GM19452 (cell line): ENCODE measurements at regions not wholly inside any gene's neighbourhood (a gene's known extent, or its start where the extent isn't known, plus 50 kb on each side); places are given as distances from the start of the nearest gene placed in this dataset.

ENCODE experiments used
- ATAC-seq: cut with Tn5 transposase; IDR thresholded peaks from one replicate; pipeline ENCODE4 v1.9.1; 2021; ENCODE audit not compliant: unreplicated experiment

DNA sequence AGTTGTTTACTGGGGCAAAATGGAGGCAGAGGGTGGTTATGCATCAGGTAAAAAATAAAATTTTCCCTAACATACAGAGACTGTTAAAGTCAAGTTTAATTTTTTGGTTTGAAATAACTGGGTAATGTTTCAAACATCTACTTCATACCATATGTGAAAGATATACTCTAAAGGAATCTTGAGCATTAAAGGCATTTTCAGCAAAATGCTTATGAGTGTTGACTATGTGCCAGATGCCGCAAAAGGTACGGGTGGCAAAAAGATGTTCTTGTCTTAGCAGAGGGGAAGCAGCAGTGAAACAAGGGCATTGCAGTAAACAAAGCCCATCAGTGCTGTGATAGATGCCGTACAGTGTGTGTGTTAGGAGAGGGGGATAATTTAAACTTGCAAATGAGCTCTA, 263.1 kb upstream of the ID2 start:
- no peak for ATAC-seq

- ATAC-seq = peak; percentile 87
These were observed 260.0 kb upstream of the ID2 start for GRCh38 chr2:8421658-8422449.

GRCh38 chr2:8422450-8422800, 259.4 kb upstream of the ID2 start:
- ATAC-seq = no peak

DNA sequence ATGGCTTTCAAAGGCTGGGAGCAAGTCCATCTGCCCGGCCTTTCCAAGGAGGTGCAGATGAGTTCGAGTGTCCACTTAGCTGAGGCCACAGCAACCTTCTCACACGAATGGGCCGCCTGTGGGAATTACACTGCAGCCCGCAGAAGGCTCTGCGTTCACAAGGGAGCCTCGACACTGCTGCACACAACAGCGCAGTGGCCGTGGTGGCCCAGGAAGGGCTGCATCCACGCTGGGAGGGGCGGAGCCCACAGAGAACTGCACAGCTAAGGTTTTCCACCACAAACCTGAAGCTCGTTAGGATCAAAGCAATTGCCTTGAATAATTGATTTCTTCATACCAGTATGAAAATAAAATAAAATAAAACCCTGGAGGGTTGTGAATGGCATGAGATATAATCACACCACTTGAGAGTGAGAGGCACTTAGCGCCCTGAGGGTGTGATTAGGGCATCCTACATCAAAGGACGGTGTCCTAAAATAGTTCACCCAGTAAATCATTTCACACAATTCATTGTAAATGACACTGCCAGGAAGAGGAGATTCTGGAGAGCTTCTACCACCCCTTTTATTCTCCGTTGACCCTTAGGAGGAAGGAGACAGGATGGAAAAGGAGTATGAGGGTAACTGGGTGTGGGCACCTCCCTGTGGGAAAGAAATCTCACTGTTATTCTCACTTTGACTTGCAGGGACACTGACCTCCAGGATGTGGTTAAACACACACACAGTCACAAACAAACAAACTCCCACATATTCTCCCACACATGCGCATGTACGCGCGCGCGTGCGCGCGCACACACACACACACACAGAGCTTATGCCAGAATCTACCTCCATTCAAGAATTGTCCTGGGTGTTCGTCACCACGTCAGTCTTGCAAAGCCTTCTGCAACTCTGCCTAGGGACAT, 256.6 kb upstream of the ID2 start:
- no peak for ATAC-seq

- ATAC-seq = no peak
These were observed 255.3 kb upstream of the ID2 start for GRCh38 chr2:8426550-8426949.

DNA sequence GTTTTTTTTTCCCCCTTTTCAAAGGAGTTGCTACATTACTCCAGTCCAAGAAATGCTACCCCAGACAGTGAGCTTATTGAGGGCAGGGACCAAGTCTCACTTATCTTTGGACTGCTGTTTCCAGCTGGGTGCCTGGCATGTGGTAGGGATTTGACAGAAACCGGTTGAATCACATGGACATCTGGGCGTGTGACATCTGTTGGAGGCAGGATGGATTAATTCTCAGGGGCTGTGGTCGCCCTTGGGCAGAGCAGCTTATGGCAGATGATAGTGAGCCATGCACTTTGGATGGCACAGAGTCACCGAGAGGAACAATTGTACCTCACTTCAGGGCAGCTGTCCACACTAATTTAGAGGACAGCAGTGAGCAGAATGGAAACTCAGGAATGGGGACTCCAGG, 254.6 kb upstream of the ID2 start:
- no peak for ATAC-seq

DNA sequence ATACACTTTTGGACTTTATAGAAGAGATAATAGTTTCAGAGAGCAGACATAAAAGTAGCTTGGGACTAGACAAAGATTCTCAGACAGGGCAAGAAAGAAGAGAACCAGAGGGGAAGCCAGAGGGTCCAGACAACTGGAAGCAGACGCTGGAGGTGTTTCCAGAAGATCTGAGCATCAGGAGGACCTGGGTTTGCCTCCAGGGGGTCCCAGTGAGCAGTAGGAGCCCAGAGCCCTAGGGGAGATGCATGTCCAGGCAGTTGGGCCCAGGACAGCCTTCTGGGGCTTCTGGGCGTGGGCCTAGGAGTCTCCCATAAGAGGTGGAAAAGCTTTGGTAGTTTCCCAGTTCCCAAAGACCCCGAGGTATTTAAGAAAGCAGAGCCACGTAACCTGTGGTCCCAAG, 251.2 kb upstream of the ID2 start:
- ATAC-seq = no peak

DNA sequence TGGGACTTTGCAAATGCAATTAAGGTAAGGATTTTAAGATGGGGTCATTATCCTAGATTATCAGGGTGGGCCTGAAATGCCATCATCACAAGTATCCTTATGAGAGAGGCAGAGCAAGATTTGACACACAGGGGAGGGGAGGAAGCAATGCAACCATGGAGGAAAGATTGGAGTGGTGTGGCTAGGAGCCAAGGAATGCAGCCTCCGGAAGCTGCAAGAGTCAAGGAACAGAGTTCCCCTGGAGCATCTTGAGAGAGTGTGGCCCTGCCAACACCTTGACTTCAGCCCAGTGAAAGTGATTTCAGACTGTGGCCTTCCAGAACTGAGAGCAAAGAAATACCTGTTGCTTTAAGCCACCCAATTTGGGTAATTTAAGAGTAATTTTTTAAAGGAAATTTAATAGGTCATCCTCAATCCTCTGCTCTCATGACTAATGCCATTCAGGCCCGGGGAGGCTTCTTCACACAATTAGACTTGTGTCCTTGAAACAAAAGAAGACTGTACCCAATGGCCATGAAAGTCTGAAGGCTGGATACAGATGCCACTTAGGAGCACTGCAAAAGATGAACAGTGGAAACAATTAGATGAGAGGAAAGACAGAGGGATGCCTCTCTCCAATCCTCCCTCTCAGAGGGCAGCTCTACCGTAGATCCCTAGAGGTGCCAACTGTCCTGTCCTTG, 250.3 kb upstream of the ID2 start:
- no peak for ATAC-seq

GRCh38 chr2:8432706-8433336, 249.0 kb upstream of the ID2 start:
- ATAC-seq = no peak

GRCh38 chr2:8433390-8433789, 248.5 kb upstream of the ID2 start:
- ATAC-seq = no peak

DNA sequence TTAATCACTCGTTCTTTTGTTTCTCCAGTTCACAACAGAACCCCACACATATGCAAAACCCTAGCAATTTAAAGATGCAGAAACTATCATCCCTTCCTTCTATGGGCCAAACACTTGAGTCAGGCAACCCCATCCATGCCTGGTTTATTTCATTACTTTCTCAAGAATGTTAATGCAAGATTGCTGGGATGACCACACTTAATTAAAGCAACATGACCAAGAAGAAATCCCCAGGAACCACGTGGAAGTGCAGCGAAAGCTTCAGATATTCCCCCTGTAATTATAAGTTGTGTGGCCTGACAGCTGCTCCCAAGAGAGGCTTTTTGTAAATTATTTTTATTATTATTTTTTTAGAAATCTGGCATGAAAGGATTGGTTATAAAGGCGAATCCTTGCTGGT, 246.2 kb upstream of the ID2 start:
- ATAC-seq = no peak

GRCh38 chr2:8436585-8436984, 245.3 kb upstream of the ID2 start:
- ATAC-seq = no peak

GRCh38 chr2:8437228-8437948, 244.5 kb upstream of the ID2 start:
- ATAC-seq = no peak

DNA sequence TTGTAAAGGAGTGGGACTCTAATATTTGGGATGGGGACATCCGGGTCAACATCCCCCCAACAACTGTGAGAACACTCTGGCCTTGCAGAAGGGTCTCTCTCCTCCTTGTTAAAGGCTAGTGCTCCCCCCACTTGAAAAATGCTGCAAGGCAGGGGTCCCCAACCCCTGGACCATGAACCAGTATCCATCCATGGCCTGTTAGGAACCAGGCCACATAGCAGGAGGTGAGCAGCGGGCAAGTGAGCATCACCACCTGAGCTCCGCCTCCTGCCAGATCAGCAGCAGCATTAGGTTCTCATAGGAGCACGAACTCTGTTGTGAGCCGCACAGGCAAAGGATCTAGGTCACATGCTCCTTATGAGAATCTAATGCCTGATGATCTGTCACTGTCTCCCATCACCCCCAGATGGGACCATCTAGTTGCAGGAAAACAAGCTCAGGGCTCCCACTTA, 243.9 kb upstream of the ID2 start:
- ATAC-seq = no peak

DNA sequence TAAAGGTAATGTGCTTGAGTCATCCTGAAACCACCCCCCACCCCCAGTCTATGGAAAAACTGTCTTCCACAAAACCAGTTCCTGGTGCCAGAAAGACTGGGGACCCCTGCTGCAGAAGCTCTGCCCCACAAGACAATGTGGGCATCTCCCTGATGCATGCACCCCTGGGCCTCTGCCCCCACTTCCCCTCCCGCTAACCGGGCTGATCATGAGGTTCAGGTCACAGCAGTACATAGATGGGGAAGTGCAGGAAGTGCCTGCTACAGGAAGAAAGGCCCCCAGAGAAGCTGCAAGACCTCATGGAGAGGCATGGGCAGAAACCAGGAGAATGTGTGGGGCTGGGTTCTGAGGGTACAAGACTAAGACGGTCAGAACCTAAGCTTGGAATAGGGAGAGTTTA, 243.4 kb upstream of the ID2 start:
- ATAC-seq = no peak

- ATAC-seq = no peak
These were observed 242.9 kb upstream of the ID2 start for GRCh38 chr2:8438996-8439395.

DNA sequence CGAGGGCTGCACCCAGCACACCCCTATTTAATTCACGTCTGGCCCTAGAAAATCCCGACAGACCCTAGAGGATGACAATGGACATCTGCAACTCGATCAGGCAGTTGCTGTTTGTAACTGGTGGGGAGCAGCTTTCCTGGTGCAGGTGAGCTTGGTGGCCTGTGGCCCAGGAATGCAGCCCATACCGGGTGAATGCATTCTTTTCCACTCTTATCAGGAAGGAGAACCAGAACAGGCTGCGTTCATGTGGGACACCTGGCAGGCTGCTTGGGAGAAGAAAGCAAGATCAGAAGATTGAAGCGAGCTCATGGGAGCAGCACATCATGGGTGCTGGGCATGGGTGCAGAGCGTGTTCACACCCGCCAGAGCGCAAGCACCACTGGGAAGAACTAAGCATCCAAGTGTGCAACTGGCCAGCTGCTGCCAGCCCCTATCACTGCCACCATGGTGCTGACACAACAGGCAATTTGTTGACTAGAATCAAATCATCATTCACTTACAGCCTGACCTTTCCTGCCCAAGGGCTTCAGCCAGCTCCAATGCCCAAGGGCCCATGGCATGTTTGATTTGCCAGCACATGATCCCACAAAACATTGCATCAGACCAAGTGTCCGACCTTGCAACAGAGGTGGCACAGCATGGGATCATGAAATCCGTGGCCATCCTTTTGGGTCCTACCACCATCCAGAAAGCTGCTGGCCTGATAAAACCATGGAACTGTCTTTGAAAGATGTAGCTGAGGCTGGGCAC, 241.7 kb upstream of the ID2 start:
- ATAC-seq = no peak

GRCh38 chr2:8441371-8441770, 240.5 kb upstream of the ID2 start:
- ATAC-seq = no peak

DNA sequence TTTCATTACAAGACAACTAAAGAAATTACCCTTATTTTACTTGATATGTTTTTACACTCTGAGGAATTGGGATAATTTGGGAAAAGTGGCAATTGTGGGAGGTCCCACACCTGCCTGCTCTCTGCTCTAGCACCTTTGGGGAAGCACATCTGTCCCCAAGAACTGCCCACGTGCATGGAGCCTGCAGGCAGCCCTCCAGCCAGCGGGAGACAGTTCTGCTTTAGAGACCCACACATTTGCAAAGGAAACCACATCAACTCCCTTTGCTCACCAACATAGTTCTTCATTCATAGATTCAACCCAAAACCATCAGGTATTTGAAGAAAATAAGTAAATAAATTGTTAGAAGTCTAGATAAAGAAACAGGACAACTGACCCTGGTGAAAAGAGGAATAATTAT, 239.9 kb upstream of the ID2 start:
- no peak for ATAC-seq
